Hepatocyte (in vitro differentiated cells): ENCODE measurements at regions not wholly inside any gene's neighbourhood (a gene's known extent, or its start where the extent isn't known, plus 50 kb on each side); places are given as distances from the start of the nearest gene placed in this dataset.

ENCODE experiments used
- DNase-seq: peaks from one replicate; pipeline ENCODE4 v3.0.0-alpha.2; 2016; ENCODE audit warnings: low spot score
- H2AFZ ChIP-seq: fragments of 200-600 bp; sonication (generic); 2 replicates; pipeline ENCODE4 v1.6.0; 2016; ENCODE audit warnings: antibody characterized with exemption, mild to moderate bottlenecking
- H3K27ac ChIP-seq: fragments of 200-600 bp; sonication (generic); 2 replicates; pipeline ENCODE4 v1.5.1; 2016; ENCODE audit warnings: mild to moderate bottlenecking
- H3K27me3 ChIP-seq: fragments of 200-600 bp; sonication (generic); 2 replicates; pipeline ENCODE4 v1.6.1; 2016
- H3K36me3 ChIP-seq: fragments of 200-600 bp; sonication (generic); replicated peaks from 2 replicates; pipeline ENCODE4 v1.5.1; 2016; ENCODE audit warnings: low read depth; ENCODE audit not compliant: insufficient read depth
- H3K4me1 ChIP-seq: fragments of 200-600 bp; sonication (generic); 2 replicates; pipeline ENCODE4 v1.5.1; 2016; ENCODE audit warnings: mild to moderate bottlenecking, moderate library complexity; ENCODE audit not compliant: insufficient read depth
- H3K4me2 ChIP-seq: fragments of 200-600 bp; sonication (generic); 2 replicates; pipeline ENCODE4 v1.6.0; 2016
- H3K4me3 ChIP-seq: fragments of 200-600 bp; sonication (generic); 2 replicates; pipeline ENCODE4 v1.5.1; 2016; ENCODE audit warnings: mild to moderate bottlenecking
- H3K79me2 ChIP-seq: fragments of 200-600 bp; sonication (generic); 2 replicates; pipeline ENCODE4 v1.6.0; 2017; ENCODE audit warnings: mild to moderate bottlenecking
- H3K9me2 ChIP-seq: fragments of 200-600 bp; sonication (generic); replicated peaks from 2 replicates; pipeline ENCODE4 v1.6.0; 2017; ENCODE audit warnings: mild to moderate bottlenecking; ENCODE audit not compliant: insufficient read depth
- H3K9me3 ChIP-seq: fragments of 200-600 bp; sonication (generic); 2 replicates; pipeline ENCODE4 v1.5.1; 2016; ENCODE audit warnings: low read depth, mild to moderate bottlenecking
- H4K20me1 ChIP-seq: fragments of 200-600 bp; sonication (generic); 2 replicates; pipeline ENCODE4 v1.6.0; 2016; ENCODE audit warnings: mild to moderate bottlenecking; ENCODE audit not compliant: insufficient read depth, poor library complexity, severe bottlenecking
- EZH2 ChIP-seq: fragments of 200-600 bp; sonication (generic); IDR thresholded peaks from 2 replicates; pipeline ENCODE4 v1.6.1; 2016; ENCODE audit warnings: antibody characterized with exemption, mild to moderate bottlenecking, borderline replicate concordance
- EZH2phosphoT487 ChIP-seq: fragments of 200-600 bp; sonication (generic); IDR thresholded peaks from one replicate; pipeline ENCODE4 v1.6.1; 2018; ENCODE audit warnings: antibody characterized with exemption, mild to moderate bottlenecking, low read depth, moderate library complexity; ENCODE audit not compliant: unreplicated experiment, severe bottlenecking
- WGBS: methylation state at CpG from one replicate; pipeline ENCODE4 v1.1.6; 2016; ENCODE audit warnings: low lambda C conversion rate; ENCODE audit errors: missing lambda C conversion rate; 5-methylcytosine and 5-hydroxymethylcytosine counted together
- TF ChIP-seq, protein P1 (sequence below): fragments of 200-600 bp; sonication (generic); IDR thresholded peaks from 2 replicates; pipeline ENCODE4 v1.5.1; 2016; ENCODE audit warnings: antibody characterized with exemption, mild to moderate bottlenecking; ENCODE audit not compliant: poor library complexity

DNA sequence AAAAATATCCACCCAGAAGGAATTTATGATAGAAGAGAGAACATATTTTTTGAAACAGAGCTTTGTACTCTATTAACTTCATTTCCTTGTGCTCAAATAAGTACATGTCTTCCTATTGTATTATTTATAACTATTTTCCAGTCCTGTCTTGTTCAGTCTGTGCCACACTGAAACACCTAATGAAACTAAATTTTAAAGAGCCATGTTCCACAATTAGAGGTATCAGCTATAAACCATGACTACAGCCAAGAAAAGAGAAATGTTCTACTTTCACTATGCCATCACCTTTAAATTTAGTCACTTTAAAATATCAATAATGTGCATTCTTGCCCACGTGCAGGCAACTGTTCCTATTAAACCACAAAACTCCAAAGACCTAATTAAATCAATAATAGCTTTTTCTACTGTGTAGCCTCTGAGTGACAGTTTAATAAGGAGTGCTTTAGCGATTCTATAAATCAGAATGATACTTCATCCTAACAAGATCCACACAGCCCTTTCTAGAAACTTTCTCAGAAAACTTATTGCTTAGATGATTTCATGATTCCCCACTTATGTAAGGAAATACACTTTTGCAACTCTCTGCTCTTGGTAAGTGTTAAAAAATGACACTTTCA lies 404.9 kb upstream of the CHRM3 start:
- 54% methylated on average over 2 of the region's 2 CpGs for WGBS
- no peaks in the 10 kb centered on the region for H3K79me2 ChIP-seq

DNA sequence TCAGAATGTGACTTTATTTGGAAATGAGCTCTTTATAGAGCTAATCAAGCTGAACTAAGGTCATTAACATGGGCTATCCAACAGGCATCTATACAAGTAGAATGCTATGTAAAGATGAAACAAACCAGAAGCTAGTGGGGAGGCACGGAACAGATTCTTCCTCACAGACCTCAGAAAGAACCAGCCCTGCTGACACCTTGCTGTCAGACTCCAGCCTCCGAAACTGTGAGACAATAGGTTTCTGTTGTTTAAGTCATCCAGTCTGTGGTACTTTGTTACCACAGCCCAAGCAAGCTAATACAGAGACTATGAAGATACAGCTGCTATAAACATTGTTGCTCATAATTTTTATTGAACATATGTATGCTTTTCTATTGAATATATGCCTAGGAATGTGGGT lies 406.3 kb upstream of the CHRM3 start:
- no peak overlapping the region for H3K4me3 ChIP-seq
- H3K9me2 ChIP-seq = no peaks in the 10 kb centered on the region
- no peak overlapping the region for H2AFZ ChIP-seq
- H4K20me1 ChIP-seq = no peaks in the 10 kb centered on the region
- 69% methylated on average over 2 of the region's 2 CpGs for WGBS
- H3K27me3 ChIP-seq = no peaks in the 10 kb centered on the region
- H3K27ac ChIP-seq = no peak overlapping the region
- no peak for DNase-seq
- no peak overlapping the region for H3K4me2 ChIP-seq
- H3K9me3 ChIP-seq = no peaks in the 10 kb centered on the region
- no peaks in the 10 kb centered on the region for H3K4me1 ChIP-seq
- no peaks in the 10 kb centered on the region for H3K36me3 ChIP-seq
- TF ChIP-seq EZH2 = no peak
- TF ChIP-seq EZH2phosphoT487 = no peak
- TF ChIP-seq, protein P1, sequence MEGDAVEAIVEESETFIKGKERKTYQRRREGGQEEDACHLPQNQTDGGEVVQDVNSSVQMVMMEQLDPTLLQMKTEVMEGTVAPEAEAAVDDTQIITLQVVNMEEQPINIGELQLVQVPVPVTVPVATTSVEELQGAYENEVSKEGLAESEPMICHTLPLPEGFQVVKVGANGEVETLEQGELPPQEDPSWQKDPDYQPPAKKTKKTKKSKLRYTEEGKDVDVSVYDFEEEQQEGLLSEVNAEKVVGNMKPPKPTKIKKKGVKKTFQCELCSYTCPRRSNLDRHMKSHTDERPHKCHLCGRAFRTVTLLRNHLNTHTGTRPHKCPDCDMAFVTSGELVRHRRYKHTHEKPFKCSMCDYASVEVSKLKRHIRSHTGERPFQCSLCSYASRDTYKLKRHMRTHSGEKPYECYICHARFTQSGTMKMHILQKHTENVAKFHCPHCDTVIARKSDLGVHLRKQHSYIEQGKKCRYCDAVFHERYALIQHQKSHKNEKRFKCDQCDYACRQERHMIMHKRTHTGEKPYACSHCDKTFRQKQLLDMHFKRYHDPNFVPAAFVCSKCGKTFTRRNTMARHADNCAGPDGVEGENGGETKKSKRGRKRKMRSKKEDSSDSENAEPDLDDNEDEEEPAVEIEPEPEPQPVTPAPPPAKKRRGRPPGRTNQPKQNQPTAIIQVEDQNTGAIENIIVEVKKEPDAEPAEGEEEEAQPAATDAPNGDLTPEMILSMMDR = no peak
- no peaks in the 10 kb centered on the region for H3K79me2 ChIP-seq

More for the DNA sequence above, 404.9 kb upstream of the CHRM3 start:
- no peaks in the 10 kb centered on the region for H3K9me3 ChIP-seq
- H3K4me2 ChIP-seq = no peak overlapping the region
- DNase-seq = no peak
- H3K4me3 ChIP-seq = no peak overlapping the region
- H4K20me1 ChIP-seq = no peaks in the 10 kb centered on the region
- no peaks in the 10 kb centered on the region for H3K9me2 ChIP-seq
- no peaks in the 10 kb centered on the region for H3K36me3 ChIP-seq
- TF ChIP-seq EZH2 (no peak), EZH2phosphoT487 (no peak)
- TF ChIP-seq, protein P1 = no peak
- no peaks in the 10 kb centered on the region for H3K4me1 ChIP-seq
- H2AFZ ChIP-seq = no peak overlapping the region
- H3K27ac ChIP-seq = no peak overlapping the region
- H3K27me3 ChIP-seq = no peaks in the 10 kb centered on the region

DNA sequence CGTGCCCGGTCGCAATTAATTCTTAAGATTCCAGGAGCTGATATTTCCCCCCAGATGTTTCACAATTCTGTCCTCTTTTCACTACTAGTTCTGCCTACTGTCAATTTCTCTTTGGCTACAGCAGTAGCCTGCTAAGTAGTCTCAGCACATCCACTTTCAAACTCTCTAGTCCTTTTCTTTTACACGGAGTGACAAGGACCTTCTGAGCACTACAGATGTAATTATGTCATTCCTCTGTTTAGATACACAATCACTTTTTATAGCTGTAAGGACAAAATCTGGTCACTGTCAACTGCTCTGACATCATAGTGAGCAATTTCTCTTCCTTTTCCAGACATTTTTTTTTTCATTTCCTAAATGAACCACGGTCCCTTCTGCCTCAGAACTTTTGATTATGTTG lies 421.7 kb upstream of the CHRM3 start:
- no peaks in the 10 kb centered on the region for H4K20me1 ChIP-seq
- DNase-seq = no peak
- H3K9me2 ChIP-seq = no peaks in the 10 kb centered on the region
- TF ChIP-seq, protein P1 = no peak
- no peak for TF ChIP-seq EZH2phosphoT487
- no peak for TF ChIP-seq EZH2
- H3K4me1 ChIP-seq = peaks cover 3% of the 10 kb centered on the region
- H3K27ac ChIP-seq = no peak overlapping the region
- no peaks in the 10 kb centered on the region for H3K27me3 ChIP-seq
- no peak overlapping the region for H3K4me3 ChIP-seq
- WGBS = 66% methylated on average over 5 of the region's 5 CpGs
- H3K79me2 ChIP-seq = no peaks in the 10 kb centered on the region
- H3K4me2 ChIP-seq = no peak overlapping the region
- H2AFZ ChIP-seq = no peak overlapping the region
- H3K9me3 ChIP-seq = no peaks in the 10 kb centered on the region
- no peaks in the 10 kb centered on the region for H3K36me3 ChIP-seq

DNA sequence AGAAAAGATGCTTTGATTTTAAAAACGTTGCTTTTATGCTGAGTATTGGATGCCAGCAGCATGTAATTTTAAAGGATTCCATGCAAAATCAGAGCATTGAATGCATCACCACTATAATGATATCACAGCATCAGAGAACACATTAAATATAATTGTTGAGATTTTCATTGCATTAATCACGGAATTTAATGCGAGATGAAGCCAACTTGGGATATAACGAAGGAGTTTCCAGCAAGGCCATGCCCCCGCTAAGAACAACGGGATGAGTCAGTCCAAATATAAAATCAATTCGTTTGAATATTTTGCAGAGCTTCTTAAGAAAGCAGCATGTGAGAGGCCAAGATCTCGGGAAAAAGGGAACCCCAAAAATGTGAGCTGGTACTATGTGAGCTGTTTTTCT lies 423.4 kb upstream of the CHRM3 start:
- Histone ChIP-seq H4K20me1 (no peaks in the 10 kb centered on the region), H3K36me3 (no peaks in the 10 kb centered on the region), H3K79me2 (no peaks in the 10 kb centered on the region), H3K4me2 (no peak overlapping the region), H3K27ac (no peak overlapping the region), H3K4me3 (no peak overlapping the region), H3K9me3 (no peaks in the 10 kb centered on the region), H2AFZ (no peak overlapping the region), H3K4me1 (peaks cover 3% of the 10 kb centered on the region), H3K9me2 (no peaks in the 10 kb centered on the region), H3K27me3 (no peaks in the 10 kb centered on the region)
- 88% methylated on average over 8 of the region's 8 CpGs for WGBS
- TF ChIP-seq EZH2 = no peak
- no peak for TF ChIP-seq EZH2phosphoT487
- TF ChIP-seq, protein P1 = no peak
- DNase-seq = no peak
